ENCODE measurements at regions not wholly inside any gene's neighbourhood (a gene's known extent, or its start where the extent isn't known, plus 50 kb on each side); places are given as distances from the start of the nearest gene placed in this dataset.

DNA sequence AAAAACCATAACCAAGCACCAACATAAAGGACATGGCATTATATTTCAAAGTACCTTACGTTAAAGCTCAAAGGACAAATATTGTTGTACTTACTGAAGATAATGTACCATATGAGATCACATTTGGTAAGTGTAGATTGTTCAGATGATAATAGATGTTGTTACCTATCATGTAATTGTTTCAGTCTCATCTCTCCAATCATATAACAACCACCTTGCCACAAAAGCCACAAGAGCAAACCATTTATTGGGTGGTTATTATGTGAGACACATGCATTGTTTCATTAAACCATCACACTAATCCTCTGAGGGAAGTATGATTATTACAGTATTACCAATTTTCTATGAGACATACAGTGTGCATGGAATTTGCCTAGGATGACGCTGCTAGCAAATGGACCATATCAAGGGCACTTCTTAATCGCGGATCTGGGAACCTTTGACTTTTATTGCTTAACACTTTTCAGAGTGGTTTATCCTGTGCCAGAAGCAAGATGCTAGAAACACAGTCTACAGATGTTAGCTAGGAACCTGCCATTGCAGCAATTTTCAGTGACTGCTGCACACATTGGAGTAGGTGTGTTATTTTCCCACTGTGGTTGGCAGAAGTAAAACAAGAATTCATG is 149.8 kb upstream of the AKIRIN2 start:
- no peaks in the 10 kb centered on the region for H3K36me3 ChIP-seq (ENCODE audit: control insufficient read depth in 1 of 2, insufficient read depth in 2 of 2, low read length in 2 of 2)
- no peak overlapping the region for H4K12ac ChIP-seq (ENCODE audit: low read depth, low read length)
- no CpG with 5 or more reads among the region's 4 CpGs for WGBS (ENCODE audit: extremely low coverage, insufficient coverage, insufficient read length)

GRCh38 chr6:87848616-87849015 is 146.6 kb upstream of the AKIRIN2 start:
- no CpG with 5 or more reads among the region's 3 CpGs for WGBS (ENCODE audit: extremely low coverage, insufficient coverage, insufficient read length)
- Histone ChIP-seq H4K8ac (ENCODE audit: low read depth, low read length) (no peak overlapping the region), H3K79me2 (ENCODE audit: control insufficient read depth, insufficient read depth, low read length, poor library complexity) (no peaks in the 10 kb centered on the region), H3K4ac (ENCODE audit: low read depth, low read length) (no peak overlapping the region), H3K27me3 (ENCODE audit: insufficient read depth, low read length) (no peaks in the 10 kb centered on the region), H3K4me3 (ENCODE audit: low read depth, low read length) (no peak overlapping the region), H2AFZ (ENCODE audit: insufficient read depth, low read length, poor library complexity) (no peak overlapping the region), H3K4me2 (ENCODE audit: low read length) (no peak overlapping the region), H3K4me1 (ENCODE audit: control insufficient read depth in 1 of 2, insufficient read depth in 2 of 2, low read length in 2 of 2) (no peaks in the 10 kb centered on the region), H3K23ac (ENCODE audit: low read length) (no peak overlapping the region), H2BK12ac (ENCODE audit: low read length) (no peak overlapping the region), H3K79me1 (ENCODE audit: low read length) (no peaks in the 10 kb centered on the region), H3K9me3 (ENCODE audit: insufficient read depth, low read depth, low read length) (no peaks in the 10 kb centered on the region), H4K12ac (ENCODE audit: low read depth, low read length) (no peak overlapping the region), H3K27ac (ENCODE audit: low read depth, low read length) (no peak overlapping the region), H3K18ac (ENCODE audit: low read length) (no peak overlapping the region), H2AK5ac (ENCODE audit: low read length) (no peak overlapping the region), H3K14ac (ENCODE audit: low read length) (no peak overlapping the region), H2BK5ac (ENCODE audit: low read depth, low read length, poor library complexity) (no peak overlapping the region), H2BK120ac (ENCODE audit: insufficient read depth, low read length, poor library complexity) (no peak overlapping the region), H4K91ac (ENCODE audit: low read depth, low read length) (no peak overlapping the region), H3K36me3 (ENCODE audit: control insufficient read depth in 1 of 2, insufficient read depth in 2 of 2, low read length in 2 of 2) (no peaks in the 10 kb centered on the region), H3K9ac (ENCODE audit: low read length) (no peak overlapping the region)
- peak; percentile 93 to 99 for DNase-seq

More for the DNA sequence above, 149.8 kb upstream of the AKIRIN2 start:
- Histone ChIP-seq H2AK5ac (ENCODE audit: low read length) (no peak overlapping the region), H3K4me2 (ENCODE audit: low read length) (no peak overlapping the region), H3K18ac (ENCODE audit: low read length) (no peak overlapping the region), H3K27ac (ENCODE audit: low read depth, low read length) (no peak overlapping the region), H3K27me3 (ENCODE audit: insufficient read depth, low read length) (no peaks in the 10 kb centered on the region), H3K9ac (ENCODE audit: low read length) (no peak overlapping the region), H4K91ac (ENCODE audit: low read depth, low read length) (no peak overlapping the region), H4K8ac (ENCODE audit: low read depth, low read length) (no peak overlapping the region), H3K23ac (ENCODE audit: low read length) (no peak overlapping the region), H3K4me3 (ENCODE audit: low read depth, low read length) (no peak overlapping the region), H2AFZ (ENCODE audit: insufficient read depth, low read length, poor library complexity) (no peak overlapping the region), H3K4ac (ENCODE audit: low read depth, low read length) (no peak overlapping the region), H3K14ac (ENCODE audit: low read length) (no peak overlapping the region), H2BK12ac (ENCODE audit: low read length) (no peak overlapping the region), H2BK120ac (ENCODE audit: insufficient read depth, low read length, poor library complexity) (no peak overlapping the region), H3K9me3 (ENCODE audit: insufficient read depth, low read depth, low read length) (no peaks in the 10 kb centered on the region), H3K4me1 (ENCODE audit: control insufficient read depth in 1 of 2, insufficient read depth in 2 of 2, low read length in 2 of 2) (no peaks in the 10 kb centered on the region), H3K79me2 (ENCODE audit: control insufficient read depth, insufficient read depth, low read length, poor library complexity) (no peaks in the 10 kb centered on the region), H2BK5ac (ENCODE audit: low read depth, low read length, poor library complexity) (no peak overlapping the region), H3K79me1 (ENCODE audit: low read length) (no peaks in the 10 kb centered on the region)
- no peak for DNase-seq

DNA sequence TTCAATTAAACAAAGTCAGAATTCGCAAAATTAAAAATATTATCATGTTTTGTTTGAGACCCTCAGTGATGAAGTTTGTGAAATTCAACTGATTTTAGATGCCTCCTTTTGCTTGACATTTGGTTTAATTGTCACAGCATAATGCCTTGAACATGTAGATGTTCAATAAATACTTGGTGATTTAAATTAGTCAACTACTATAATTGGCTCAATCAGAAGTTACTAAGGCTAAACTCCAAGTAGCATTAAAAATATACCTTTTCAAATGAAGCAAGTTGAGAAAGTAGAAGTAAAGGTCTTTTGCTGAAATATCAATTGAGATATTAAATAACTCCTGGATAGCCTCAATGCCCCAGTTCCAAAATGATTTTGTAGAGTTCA is 145.8 kb upstream of the AKIRIN2 start:
- Histone ChIP-seq H4K12ac (ENCODE audit: low read depth, low read length) (no peak overlapping the region), H3K9me3 (ENCODE audit: insufficient read depth, low read depth, low read length) (no peaks in the 10 kb centered on the region), H3K27me3 (ENCODE audit: insufficient read depth, low read length) (no peaks in the 10 kb centered on the region), H3K79me1 (ENCODE audit: low read length) (no peaks in the 10 kb centered on the region), H3K79me2 (ENCODE audit: control insufficient read depth, insufficient read depth, low read length, poor library complexity) (no peaks in the 10 kb centered on the region), H2BK120ac (ENCODE audit: insufficient read depth, low read length, poor library complexity) (no peak overlapping the region), H3K23ac (ENCODE audit: low read length) (no peak overlapping the region), H2AFZ (ENCODE audit: insufficient read depth, low read length, poor library complexity) (no peak overlapping the region), H3K4me3 (ENCODE audit: low read depth, low read length) (no peak overlapping the region), H2BK5ac (ENCODE audit: low read depth, low read length, poor library complexity) (no peak overlapping the region), H4K91ac (ENCODE audit: low read depth, low read length) (no peak overlapping the region), H2AK5ac (ENCODE audit: low read length) (no peak overlapping the region), H3K27ac (ENCODE audit: low read depth, low read length) (no peak overlapping the region), H3K4me1 (ENCODE audit: control insufficient read depth in 1 of 2, insufficient read depth in 2 of 2, low read length in 2 of 2) (no peaks in the 10 kb centered on the region), H3K9ac (ENCODE audit: low read length) (no peak overlapping the region), H3K4me2 (ENCODE audit: low read length) (no peak overlapping the region), H2BK12ac (ENCODE audit: low read length) (no peak overlapping the region), H3K36me3 (ENCODE audit: control insufficient read depth in 1 of 2, insufficient read depth in 2 of 2, low read length in 2 of 2) (no peaks in the 10 kb centered on the region), H4K8ac (ENCODE audit: low read depth, low read length) (no peak overlapping the region), H3K18ac (ENCODE audit: low read length) (no peak overlapping the region), H3K4ac (ENCODE audit: low read depth, low read length) (no peak overlapping the region), H3K14ac (ENCODE audit: low read length) (no peak overlapping the region)
- no CpG with 5 or more reads among the region's 1 CpG for WGBS (ENCODE audit: extremely low coverage, insufficient coverage, insufficient read length)
- DNase-seq, result no peak

GRCh38 chr6:87847135-87847829 is 145.2 kb upstream of the AKIRIN2 start:
- Histone ChIP-seq H3K18ac (ENCODE audit: low read length) (no peak overlapping the region), H3K23ac (ENCODE audit: low read length) (no peak overlapping the region), H4K8ac (ENCODE audit: low read depth, low read length) (no peak overlapping the region), H3K36me3 (ENCODE audit: control insufficient read depth in 1 of 2, insufficient read depth in 2 of 2, low read length in 2 of 2) (no peaks in the 10 kb centered on the region), H3K4me1 (ENCODE audit: control insufficient read depth in 1 of 2, insufficient read depth in 2 of 2, low read length in 2 of 2) (no peaks in the 10 kb centered on the region), H4K91ac (ENCODE audit: low read depth, low read length) (no peak overlapping the region), H3K14ac (ENCODE audit: low read length) (no peak overlapping the region), H2AFZ (ENCODE audit: insufficient read depth, low read length, poor library complexity) (no peak overlapping the region), H4K12ac (ENCODE audit: low read depth, low read length) (no peak overlapping the region), H3K79me1 (ENCODE audit: low read length) (no peaks in the 10 kb centered on the region), H3K9ac (ENCODE audit: low read length) (no peak overlapping the region), H2BK12ac (ENCODE audit: low read length) (no peak overlapping the region), H2AK5ac (ENCODE audit: low read length) (no peak overlapping the region), H3K4ac (ENCODE audit: low read depth, low read length) (no peak overlapping the region), H2BK5ac (ENCODE audit: low read depth, low read length, poor library complexity) (no peak overlapping the region), H3K79me2 (ENCODE audit: control insufficient read depth, insufficient read depth, low read length, poor library complexity) (no peaks in the 10 kb centered on the region), H3K27me3 (ENCODE audit: insufficient read depth, low read length) (no peaks in the 10 kb centered on the region), H3K4me2 (ENCODE audit: low read length) (no peak overlapping the region), H2BK120ac (ENCODE audit: insufficient read depth, low read length, poor library complexity) (no peak overlapping the region), H3K9me3 (ENCODE audit: insufficient read depth, low read depth, low read length) (no peaks in the 10 kb centered on the region), H3K27ac (ENCODE audit: low read depth, low read length) (no peak overlapping the region), H3K4me3 (ENCODE audit: low read depth, low read length) (no peak overlapping the region)
- no peak for DNase-seq
- WGBS (ENCODE audit: extremely low coverage, insufficient coverage, insufficient read length), result no CpG with 5 or more reads among the region's 6 CpGs
